Stimulated activated CD4-positive, alpha-beta T cell treated with anti-CD3 and anti-CD28 coated beads, TNF-alpha, amount 100 ng/mL, for 48 hours (primary cell): ENCODE measurements at regions not wholly inside any gene's neighbourhood (a gene's known extent, or its start where the extent isn't known, plus 50 kb on each side); places are given as distances from the start of the nearest gene placed in this dataset.
"Not testable (repeated sequence)": the region's sequence is repeated elsewhere in the genome, so short reads cannot be mapped to it uniquely, and the experiment has no call there.

Source experiments
- DNase-seq, 3 donors: peaks; one replicate each; pipeline ENCODE4 v3.0.0-alpha.2; 2020; ENCODE audit warnings: low read depth in 3 of 3

- not testable (repeated sequence) for DNase-seq
These were observed 108.2 kb upstream of the IKBKE start for GRCh38 chr1:206361978-206362543.

GRCh38 chr1:206362994-206363393 lies 107.3 kb upstream of the IKBKE start:
- not testable (repeated sequence) for DNase-seq

GRCh38 chr1:206365271-206365670 lies 105.0 kb upstream of the IKBKE start:
- not testable (repeated sequence) for DNase-seq

- DNase-seq: not testable (repeated sequence)
These were observed 104.1 kb upstream of the IKBKE start for GRCh38 chr1:206366131-206366530.

- DNase-seq: not testable (repeated sequence)
These were observed 103.5 kb upstream of the IKBKE start for GRCh38 chr1:206366772-206367171.

DNA sequence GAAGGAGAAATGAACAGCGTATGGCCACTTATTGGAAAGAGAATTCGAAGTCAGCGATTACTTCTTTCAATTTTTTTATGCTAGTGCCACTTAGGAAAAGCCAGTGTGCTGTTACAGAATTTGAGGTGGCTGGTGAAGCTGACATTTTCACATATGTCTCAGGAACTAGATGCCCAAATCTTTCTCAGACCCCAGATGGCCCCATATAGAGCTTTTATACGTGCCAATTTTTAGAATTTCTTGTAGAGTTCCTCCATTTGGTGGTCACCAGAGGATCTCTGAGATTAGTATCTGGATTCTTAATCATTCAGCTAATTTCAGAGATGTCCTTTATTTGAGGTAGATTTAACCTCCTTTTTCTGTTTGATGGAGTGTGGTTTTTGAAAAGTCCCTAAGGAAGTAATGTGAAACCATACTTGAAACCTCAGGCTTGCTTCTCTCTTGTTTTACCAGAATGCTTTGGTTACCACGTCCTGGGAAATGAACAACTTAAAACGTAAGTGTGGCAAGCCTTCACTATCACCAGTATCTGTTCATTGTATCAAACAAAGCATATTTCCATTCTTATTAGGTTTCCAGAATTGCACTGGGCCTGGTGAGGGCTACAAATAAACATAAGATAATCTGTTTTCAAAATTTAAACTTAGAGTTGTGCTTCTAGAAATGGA lies 102.2 kb upstream of the IKBKE start:
- not testable (repeated sequence) for DNase-seq

DNA sequence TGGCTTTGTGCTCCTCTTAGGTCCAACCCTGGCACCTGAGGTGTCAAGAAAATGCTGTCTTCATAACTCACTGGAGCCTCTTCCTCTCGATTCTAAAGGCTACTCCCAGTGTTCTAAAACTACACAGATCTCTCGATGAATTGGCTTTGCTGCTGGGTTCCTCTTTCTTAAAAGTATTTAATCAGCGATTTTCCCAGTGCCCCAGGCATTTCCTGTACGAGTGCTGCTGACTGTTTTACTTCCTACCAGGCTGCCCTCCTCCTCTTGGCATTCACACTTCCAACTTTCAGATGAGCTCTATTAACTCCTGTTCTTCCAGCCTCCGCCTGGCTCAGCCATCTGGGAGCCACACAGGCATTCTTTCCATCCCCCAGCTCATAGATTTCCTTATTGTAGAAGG lies 95.6 kb upstream of the IKBKE start:
- not testable (repeated sequence) for DNase-seq

GRCh38 chr1:206375552-206375951 lies 94.7 kb upstream of the IKBKE start:
- not testable (repeated sequence) for DNase-seq

- DNase-seq: not testable (repeated sequence)
These were observed 91.8 kb upstream of the IKBKE start for GRCh38 chr1:206378506-206378905.

GRCh38 chr1:206379245-206379644 lies 91.0 kb upstream of the IKBKE start:
- not testable (repeated sequence) for DNase-seq

GRCh38 chr1:206380163-206380790 lies 90.0 kb upstream of the IKBKE start:
- not testable (repeated sequence) for DNase-seq

DNA sequence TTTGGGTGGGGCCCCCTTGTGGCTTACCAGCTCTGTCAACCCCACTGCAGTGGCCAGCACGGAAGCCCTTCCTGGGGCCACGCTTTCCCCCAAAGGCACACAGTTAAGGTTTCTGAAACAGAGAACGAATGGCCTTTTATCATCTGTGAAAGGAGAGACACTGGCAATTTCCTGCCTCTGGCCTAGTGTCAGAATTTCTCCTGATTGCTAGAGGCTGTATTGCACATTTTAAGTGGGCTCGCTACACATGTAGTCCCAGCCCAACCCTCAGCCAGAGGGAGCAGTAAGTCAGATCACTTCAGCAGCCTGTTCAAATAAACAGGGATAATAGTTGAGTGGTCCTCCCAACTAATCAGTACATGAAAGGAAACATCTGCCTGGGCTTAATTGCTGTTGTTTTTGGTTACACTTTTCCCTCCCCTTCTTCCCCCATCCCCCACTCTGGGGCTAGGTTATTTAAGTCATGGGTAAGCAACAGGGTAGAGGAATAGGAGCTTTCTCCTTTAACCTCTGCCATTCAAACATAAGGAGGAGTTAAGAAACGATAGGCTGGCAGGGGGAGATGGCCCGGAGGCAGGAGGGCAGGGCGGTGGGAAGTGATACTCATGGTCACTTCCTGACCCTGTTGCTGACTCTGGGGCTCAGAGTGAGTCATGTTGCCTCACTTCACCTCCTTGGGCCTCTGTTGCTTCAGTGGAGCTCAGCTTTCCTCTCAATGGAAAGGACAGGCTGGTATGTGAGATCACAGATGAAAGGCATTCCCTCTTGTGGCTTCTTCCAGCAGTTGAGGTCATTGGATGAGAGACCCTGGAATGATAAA lies 89.3 kb upstream of the IKBKE start:
- DNase-seq: not testable (repeated sequence)

GRCh38 chr1:206384029-206384807 lies 86.1 kb upstream of the IKBKE start:
- DNase-seq: peak in 1 of 3 donors; percentile 16

DNA sequence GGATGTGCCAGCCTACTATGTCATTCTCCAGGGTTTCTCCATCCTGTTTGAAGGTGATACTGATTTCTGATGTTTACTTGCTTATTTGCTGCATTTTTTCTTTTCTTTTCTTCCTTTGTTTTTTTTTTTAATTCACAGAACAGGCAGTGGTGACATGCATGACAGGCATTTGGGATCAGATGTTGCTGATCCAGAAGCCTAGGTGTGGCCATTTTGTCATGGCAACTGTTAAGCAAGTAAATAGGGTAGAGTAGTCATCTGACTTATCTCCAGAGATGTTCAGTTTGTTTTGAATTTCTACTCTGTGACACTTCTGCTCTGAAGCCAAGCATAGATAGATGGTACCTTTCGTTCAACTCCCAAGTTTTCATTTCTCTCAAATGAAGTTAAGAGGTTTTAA lies 85.4 kb upstream of the IKBKE start:
- DNase-seq: not testable (repeated sequence)

GRCh38 chr1:206387631-206388030 lies 82.6 kb upstream of the IKBKE start:
- not testable (repeated sequence) for DNase-seq

- DNase-seq: not testable (repeated sequence)
These were observed 78.4 kb upstream of the IKBKE start for GRCh38 chr1:206391903-206392302.

- DNase-seq: not testable (repeated sequence)
These were observed 72.8 kb upstream of the IKBKE start for GRCh38 chr1:206397501-206397900.

DNA sequence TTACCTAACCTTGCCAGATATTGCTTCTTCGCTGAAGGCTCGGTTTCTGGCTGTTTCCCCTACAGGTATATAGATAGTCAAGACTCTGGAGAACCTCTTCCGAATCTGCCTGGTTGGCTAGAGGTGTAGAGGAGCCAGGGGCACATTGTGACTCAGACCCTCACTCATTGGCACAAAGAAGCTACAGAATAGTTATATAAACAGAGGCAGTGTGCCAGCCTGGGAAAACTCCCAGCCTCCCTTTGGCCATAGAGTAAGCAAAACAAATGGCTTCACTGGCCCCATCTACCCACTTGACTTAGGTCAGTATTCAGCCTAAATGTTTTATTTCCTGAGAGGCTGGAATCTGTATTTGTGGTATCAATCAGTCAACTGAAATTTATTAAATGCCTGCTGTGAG lies 72.0 kb upstream of the IKBKE start:
- DNase-seq: not testable (repeated sequence)

DNA sequence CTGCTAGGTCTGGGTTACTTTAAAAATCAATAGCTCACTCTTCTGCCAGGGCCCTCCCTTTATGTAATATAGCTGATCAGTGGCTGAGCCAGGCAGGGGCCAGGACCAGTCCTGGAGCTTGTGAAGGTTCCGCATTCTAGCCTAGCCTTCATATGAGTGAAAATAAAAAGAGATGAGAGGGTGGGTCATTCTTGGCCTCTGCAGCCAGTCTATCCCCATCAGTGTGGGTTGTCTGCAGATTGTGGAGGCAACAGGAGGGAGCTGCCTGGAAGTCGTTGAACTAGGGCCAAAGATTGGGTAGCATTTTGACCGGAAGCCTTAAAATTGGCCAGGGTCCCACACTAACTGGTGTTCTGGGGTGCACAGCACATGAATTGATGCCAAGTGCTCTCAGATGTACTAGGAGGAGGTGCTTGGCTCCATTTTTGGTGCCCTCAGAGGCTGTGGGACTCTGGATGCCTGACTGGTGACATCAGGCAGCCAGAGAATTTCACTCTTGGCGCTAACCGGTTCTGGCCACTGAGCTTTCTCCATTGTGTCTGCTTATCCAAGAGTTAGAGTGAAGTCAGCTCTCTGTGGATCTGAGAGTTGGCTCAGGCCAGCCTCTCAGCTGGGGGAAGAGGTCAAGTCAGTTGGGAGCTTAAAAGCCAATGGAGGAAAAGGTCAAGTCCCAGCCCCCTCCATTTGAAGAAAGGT lies 66.5 kb upstream of the IKBKE start:
- not testable (repeated sequence) for DNase-seq

DNA sequence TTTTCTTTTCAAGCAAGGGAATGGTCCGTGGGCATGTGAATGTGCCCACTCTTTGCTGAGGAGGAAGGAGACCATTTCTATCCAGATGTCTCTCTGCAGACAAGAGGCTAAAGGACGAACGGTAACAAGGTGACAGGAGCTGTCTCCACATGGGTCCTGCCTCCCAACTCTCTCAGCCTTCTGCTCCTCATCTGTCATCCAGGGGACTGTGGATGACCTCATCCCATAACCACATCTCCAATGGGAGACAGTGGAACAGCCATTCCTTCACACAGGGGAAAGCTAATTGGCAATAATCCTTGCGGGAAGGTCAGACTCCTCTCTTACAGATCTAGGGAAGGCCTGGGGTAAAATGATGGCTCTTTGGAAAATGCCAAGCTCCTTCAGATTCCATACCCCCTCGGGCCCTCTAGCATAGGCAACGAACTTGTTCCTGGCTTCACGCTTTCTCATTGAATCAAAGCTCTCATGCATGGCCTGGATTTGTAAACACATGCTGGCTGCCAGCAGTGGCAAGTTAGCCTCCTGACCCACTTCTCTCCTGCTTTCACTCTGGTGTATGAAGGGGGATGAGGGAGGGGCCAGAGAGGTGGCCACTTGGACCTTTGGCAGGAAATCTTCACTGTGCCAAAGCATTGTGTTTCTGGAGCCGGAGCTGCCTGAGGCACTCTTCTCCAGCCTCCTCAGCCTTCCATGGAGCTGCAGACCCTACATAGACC lies 65.8 kb upstream of the IKBKE start:
- DNase-seq: not testable (repeated sequence)
